Left lobe of liver (tissue), 2 donors: ENCODE measurements at regions not wholly inside any gene's neighbourhood (a gene's known extent, or its start where the extent isn't known, plus 50 kb on each side); places are given as distances from the start of the nearest gene placed in this dataset.

Experiments
- ATAC-seq: fragments of 200-7000 bp; cut with Tn5 transposase; one replicate; pipeline ENCODE4 v1.9.1; 2020; ENCODE audit warnings: mild to moderate bottlenecking, moderate library complexity
- DNase-seq: peaks from one replicate; pipeline ENCODE4 v3.0.0-alpha.2; 2020; ENCODE audit warnings: low spot score
- donor health status: DM: no; HTN: no; CAD: no; lungs with moderate emphysema.
- donor health status: DM: no; HTN: yes; CAD: no.

- ATAC-seq: no peak
- no peak for DNase-seq
These were observed 853.8 kb upstream of the INTU start for GRCh38 chr4:126779001-126779400.

- no peak for ATAC-seq
- no peak for DNase-seq
These were observed 853.2 kb upstream of the INTU start for GRCh38 chr4:126779436-126780166.

GRCh38 chr4:126783191-126783590, 849.6 kb upstream of the INTU start:
- no peak for DNase-seq

GRCh38 chr4:126784966-126785580, 847.7 kb upstream of the INTU start:
- no peak for ATAC-seq
- DNase-seq: no peak

More at GRCh38 chr4:126783191-126783590, 849.6 kb upstream of the INTU start:
- ATAC-seq: no peak

GRCh38 chr4:126790633-126791032, 842.1 kb upstream of the INTU start:
- no peak for DNase-seq
- ATAC-seq: no peak

GRCh38 chr4:126794363-126794762, 838.4 kb upstream of the INTU start:
- DNase-seq: no peak
- no peak for ATAC-seq

- no peak for ATAC-seq
- DNase-seq: no peak
These were observed 834.5 kb upstream of the INTU start for GRCh38 chr4:126798214-126798613.

- no peak for ATAC-seq
- DNase-seq: no peak
These were observed 833.3 kb upstream of the INTU start for GRCh38 chr4:126799416-126799815.

- DNase-seq (no peak), ATAC-seq (no peak)
These were observed 832.7 kb upstream of the INTU start for GRCh38 chr4:126799971-126800574.

GRCh38 chr4:126800575-126801141, 832.1 kb upstream of the INTU start:
- DNase-seq (no peak), ATAC-seq (no peak)

GRCh38 chr4:126807132-126807531, 825.6 kb upstream of the INTU start:
- ATAC-seq (no peak), DNase-seq (no peak)

- ATAC-seq: no peak
- DNase-seq: no peak
These were observed 820.7 kb upstream of the INTU start for GRCh38 chr4:126812076-126812475.

- no peak for ATAC-seq
- DNase-seq: no peak
These were observed 812.1 kb upstream of the INTU start for GRCh38 chr4:126820631-126821030.

GRCh38 chr4:126821152-126821551, 811.6 kb upstream of the INTU start:
- ATAC-seq: no peak
- DNase-seq: no peak

- ATAC-seq (no peak), DNase-seq (no peak)
These were observed 807.7 kb upstream of the INTU start for GRCh38 chr4:126825083-126825482.

- no peak for ATAC-seq
- no peak for DNase-seq
These were observed 805.1 kb upstream of the INTU start for GRCh38 chr4:126827669-126828068.

GRCh38 chr4:126834854-126835253, 797.9 kb upstream of the INTU start:
- ATAC-seq: no peak
- DNase-seq: no peak

- DNase-seq: no peak
- no peak for ATAC-seq
These were observed 793.6 kb upstream of the INTU start for GRCh38 chr4:126838941-126839679.

- DNase-seq: no peak
- ATAC-seq: no peak
These were observed 789.2 kb upstream of the INTU start for GRCh38 chr4:126843492-126844067.

- no peak for DNase-seq
- no peak for ATAC-seq
These were observed 782.5 kb upstream of the INTU start for GRCh38 chr4:126850286-126850685.

- no peak for ATAC-seq
- no peak for DNase-seq
These were observed 781.4 kb upstream of the INTU start for GRCh38 chr4:126851391-126851790.
